HEK293T (cell line): ENCODE measurements at regions not wholly inside any gene's neighbourhood (a gene's known extent, or its start where the extent isn't known, plus 50 kb on each side); places are given as distances from the start of the nearest gene placed in this dataset.

ENCODE experiments used
- ARNT ChIP-seq: fragments of 450-650 bp; IDR thresholded peaks from 2 replicates; pipeline ENCODE4 v1.6.1; 2017; ENCODE audit warnings: mild to moderate bottlenecking
- BHLHE40 ChIP-seq: fragments of 450-650 bp; IDR thresholded peaks from 2 replicates; pipeline ENCODE4 v1.6.1; 2016; ENCODE audit warnings: mild to moderate bottlenecking, moderate library complexity, borderline replicate concordance
- CTBP1 ChIP-seq: fragments of 450-650 bp; IDR thresholded peaks from 2 replicates; pipeline ENCODE4 v1.6.1; 2016; ENCODE audit warnings: borderline replicate concordance
- ELF4 ChIP-seq: fragments of 450-650 bp; IDR thresholded peaks from 2 replicates; pipeline ENCODE4 v1.6.1; 2017; ENCODE audit warnings: antibody characterized with exemption
- FOXA1 ChIP-seq: fragments of 450-650 bp; IDR thresholded peaks from 2 replicates; pipeline ENCODE4 v1.6.1; 2016; ENCODE audit warnings: mild to moderate bottlenecking
- FOXM1 ChIP-seq: fragments of 450-650 bp; IDR thresholded peaks from 2 replicates; pipeline ENCODE4 v1.6.1; 2017; ENCODE audit warnings: mild to moderate bottlenecking, borderline replicate concordance
- L3MBTL2 ChIP-seq: fragments of 450-650 bp; conservative IDR thresholded peaks from 2 replicates; pipeline ENCODE4 v1.6.1; 2016; ENCODE audit warnings: mild to moderate bottlenecking
- LEF1 ChIP-seq: fragments of 450-650 bp; IDR thresholded peaks from 2 replicates; pipeline ENCODE4 v1.6.1; 2017; ENCODE audit warnings: mild to moderate bottlenecking, borderline replicate concordance
- NFRKB ChIP-seq: fragments of 450-650 bp; IDR thresholded peaks from 2 replicates; pipeline ENCODE4 v1.6.1; 2016; ENCODE audit warnings: mild to moderate bottlenecking, moderate library complexity
- SP1 ChIP-seq: fragments of 450-650 bp; IDR thresholded peaks from 2 replicates; pipeline ENCODE4 v1.6.1; 2017
- SUZ12 ChIP-seq: fragments of 450-650 bp; IDR thresholded peaks from 2 replicates; pipeline ENCODE4 v1.6.1; 2016; ENCODE audit warnings: mild to moderate bottlenecking
- TF ChIP-seq, protein P1 (sequence below): fragments of 450-650 bp; IDR thresholded peaks from 2 replicates; pipeline ENCODE4 v1.6.1; 2016

- no peak for TF ChIP-seq ELF4
- no peak for TF ChIP-seq FOXM1
- no peak for TF ChIP-seq SUZ12
- TF ChIP-seq NFRKB: no peak
- no peak for TF ChIP-seq ARNT
- no peak for TF ChIP-seq BHLHE40
- no peak for TF ChIP-seq L3MBTL2
- TF ChIP-seq CTBP1: no peak
- TF ChIP-seq LEF1: no peak
- TF ChIP-seq SP1: no peak
- TF ChIP-seq, protein P1, sequence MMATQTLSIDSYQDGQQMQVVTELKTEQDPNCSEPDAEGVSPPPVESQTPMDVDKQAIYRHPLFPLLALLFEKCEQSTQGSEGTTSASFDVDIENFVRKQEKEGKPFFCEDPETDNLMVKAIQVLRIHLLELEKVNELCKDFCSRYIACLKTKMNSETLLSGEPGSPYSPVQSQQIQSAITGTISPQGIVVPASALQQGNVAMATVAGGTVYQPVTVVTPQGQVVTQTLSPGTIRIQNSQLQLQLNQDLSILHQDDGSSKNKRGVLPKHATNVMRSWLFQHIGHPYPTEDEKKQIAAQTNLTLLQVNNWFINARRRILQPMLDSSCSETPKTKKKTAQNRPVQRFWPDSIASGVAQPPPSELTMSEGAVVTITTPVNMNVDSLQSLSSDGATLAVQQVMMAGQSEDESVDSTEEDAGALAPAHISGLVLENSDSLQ: no peak
- TF ChIP-seq FOXA1: no peak
Measured at GRCh38 chr1:2912424-2913061, 108.7 kb upstream of the ACTRT2 start.
